MM.1S (cell line): ENCODE measurements at regions not wholly inside any gene's neighbourhood (a gene's known extent, or its start where the extent isn't known, plus 50 kb on each side); places are given as distances from the start of the nearest gene placed in this dataset.

Source experiments
- DNase-seq: peaks from one replicate; pipeline ENCODE4 v3.0.0-alpha.2; 2015
- H2AFZ ChIP-seq: fragments of 300-600 bp; sonication (generic); 2 replicates; pipeline ENCODE4 v1.6.0; 2016; ENCODE audit warnings: antibody characterized with exemption, low read length
- H3F3A ChIP-seq: fragments of 300-600 bp; sonication (generic); 2 replicates; pipeline ENCODE4 v1.6.1; 2016; ENCODE audit warnings: mild to moderate bottlenecking, antibody characterized with exemption, low read length, moderate library complexity, mixed read lengths; ENCODE audit not compliant: insufficient read depth
- H3K27ac ChIP-seq: fragments of 300-600 bp; sonication (generic); 2 replicates; pipeline ENCODE4 v1.5.1; 2016; ENCODE audit warnings: mild to moderate bottlenecking, low read length
- H3K27me3 ChIP-seq: fragments of 300-600 bp; sonication (generic); replicated peaks from 2 replicates; pipeline ENCODE4 v1.6.0; 2016; ENCODE audit warnings: low read length; ENCODE audit not compliant: insufficient read depth
- H3K36me3 ChIP-seq: fragments of 300-600 bp; sonication (generic); replicated peaks from 2 replicates; pipeline ENCODE4 v1.6.1; 2016; ENCODE audit warnings: mild to moderate bottlenecking, low read length, mixed read lengths; ENCODE audit not compliant: insufficient read depth
- H3K4me1 ChIP-seq: fragments of 300-600 bp; sonication (generic); 2 replicates; pipeline ENCODE4 v1.6.1; 2016; ENCODE audit warnings: low read length, mixed read lengths
- H3K4me2 ChIP-seq: fragments of 300-600 bp; sonication (generic); 2 replicates; pipeline ENCODE4 v1.6.0; 2016; ENCODE audit warnings: low read depth, low read length
- H3K4me3 ChIP-seq: fragments of 300-600 bp; sonication (generic); 2 replicates; pipeline ENCODE4 v1.5.1; 2016; ENCODE audit warnings: low read length, mixed read lengths
- H3K79me2 ChIP-seq: fragments of 300-600 bp; sonication (generic); 2 replicates; pipeline ENCODE4 v1.6.1; 2016; ENCODE audit warnings: mixed run types, low read length, mixed read lengths
- H3K9ac ChIP-seq: fragments of 300-600 bp; sonication (generic); 2 replicates; pipeline ENCODE4 v1.6.1; 2016; ENCODE audit warnings: low read length, mixed read lengths
- H3K9me2 ChIP-seq: fragments of 300-600 bp; sonication (generic); replicated peaks from 2 replicates; pipeline ENCODE4 v1.6.1; 2016; ENCODE audit warnings: mild to moderate bottlenecking, low read length, mixed read lengths; ENCODE audit not compliant: insufficient read depth
- H3K9me3 ChIP-seq: fragments of 300-600 bp; sonication (generic); replicated peaks from 2 replicates; pipeline ENCODE4 v1.6.1; 2016; ENCODE audit warnings: mild to moderate bottlenecking, low read length, mixed read lengths; ENCODE audit not compliant: insufficient read depth
- H4K20me1 ChIP-seq: fragments of 300-600 bp; sonication (generic); 2 replicates; pipeline ENCODE4 v1.6.1; 2016; ENCODE audit warnings: mild to moderate bottlenecking, low read length, moderate library complexity, mixed read lengths; ENCODE audit not compliant: insufficient read depth
- CTCF ChIP-seq: fragments of 300-600 bp; sonication (generic); IDR thresholded peaks from 2 replicates; pipeline ENCODE4 v1.5.1; 2016; ENCODE audit warnings: antibody characterized with exemption, low read length, mixed read lengths
- EZH2 ChIP-seq: fragments of 300-600 bp; sonication (generic); optimal IDR thresholded peaks from 2 replicates; pipeline ENCODE3; 2017; ENCODE audit warnings: low read depth, mild to moderate bottlenecking, antibody characterized with exemption, low read length, mixed read lengths
- EZH2phosphoT487 ChIP-seq: fragments of 300-600 bp; sonication (generic); IDR thresholded peaks from 2 replicates; pipeline ENCODE4 v1.6.1; 2018; ENCODE audit warnings: antibody characterized with exemption, low read length

GRCh38 chr2:16408331-16409005 is 257.2 kb downstream of the CYRIA start:
- H3K27me3 ChIP-seq, result no peaks in the 10 kb centered on the region
- no peak overlapping the region for H3K4me3 ChIP-seq
- H3K9me2 ChIP-seq, result no peaks in the 10 kb centered on the region
- H3F3A ChIP-seq, result no peaks in the 10 kb centered on the region
- no peak overlapping the region for H3K4me2 ChIP-seq
- TF ChIP-seq EZH2phosphoT487, result no peak
- TF ChIP-seq EZH2, result no peak
- no peak for TF ChIP-seq CTCF
- no peak overlapping the region for H3K27ac ChIP-seq
- no peaks in the 10 kb centered on the region for H3K9me3 ChIP-seq
- H3K4me1 ChIP-seq, result no peaks in the 10 kb centered on the region
- no peak overlapping the region for H3K9ac ChIP-seq
- H3K36me3 ChIP-seq, result no peaks in the 10 kb centered on the region
- no peak for DNase-seq
- no peak overlapping the region for H2AFZ ChIP-seq
- no peaks in the 10 kb centered on the region for H3K79me2 ChIP-seq
- H4K20me1 ChIP-seq, result no peaks in the 10 kb centered on the region

GRCh38 chr2:16407358-16407757 is 258.3 kb downstream of the CYRIA start:
- H3K36me3 ChIP-seq, result no peaks in the 10 kb centered on the region
- no peaks in the 10 kb centered on the region for H3F3A ChIP-seq
- TF ChIP-seq CTCF, result no peak
- TF ChIP-seq EZH2phosphoT487, result no peak
- no peak for TF ChIP-seq EZH2
- DNase-seq, result no peak
- no peak overlapping the region for H3K27ac ChIP-seq
- no peaks in the 10 kb centered on the region for H3K4me1 ChIP-seq
- no peak overlapping the region for H3K4me3 ChIP-seq
- H3K4me2 ChIP-seq, result no peak overlapping the region
- no peaks in the 10 kb centered on the region for H3K9me3 ChIP-seq
- no peaks in the 10 kb centered on the region for H4K20me1 ChIP-seq
- H3K27me3 ChIP-seq, result no peaks in the 10 kb centered on the region
- no peak overlapping the region for H2AFZ ChIP-seq
- no peaks in the 10 kb centered on the region for H3K9me2 ChIP-seq
- no peak overlapping the region for H3K9ac ChIP-seq
- no peaks in the 10 kb centered on the region for H3K79me2 ChIP-seq

- Histone ChIP-seq H3K4me3 (no peak overlapping the region), H4K20me1 (no peaks in the 10 kb centered on the region), H3K27ac (no peak overlapping the region), H3K9me3 (no peaks in the 10 kb centered on the region), H3K9me2 (no peaks in the 10 kb centered on the region), H3K36me3 (no peaks in the 10 kb centered on the region), H3K79me2 (no peaks in the 10 kb centered on the region), H3K9ac (no peak overlapping the region), H3K27me3 (no peaks in the 10 kb centered on the region), H3K4me2 (no peak overlapping the region), H3K4me1 (no peaks in the 10 kb centered on the region), H3F3A (no peaks in the 10 kb centered on the region), H2AFZ (no peak overlapping the region)
- TF ChIP-seq CTCF (no peak), EZH2 (no peak), EZH2phosphoT487 (no peak)
- DNase-seq, result no peak
Measured at GRCh38 chr2:16406496-16407289, 258.9 kb downstream of the CYRIA start.
